Endothelial cell of umbilical vein (primary cell): ENCODE measurements at regions not wholly inside any gene's neighbourhood (a gene's known extent, or its start where the extent isn't known, plus 50 kb on each side); places are given as distances from the start of the nearest gene placed in this dataset.

Experiments used
- BruUV-seq: library from RNA; stranded (reverse); fragments of 400-500 nt; replicated peaks from 2 replicates; lab custom pipeline; 2021; lab: Mats Ljungman, UMichigan
- CTCF ChIA-PET: fragments of 300-600, 350-600 bp; sonication (Branson Sonifier 250); formaldehyde crosslinking; loops from one replicate; lab custom pipeline; 2021; ENCODE audit warnings: antibody characterized with exemption, inconsistent platforms; lab: Charles Lee
- POLR2A ChIA-PET: fragments of 300-600, 350-600 bp; sonication (Branson Sonifier 250); formaldehyde crosslinking; loops from one replicate; lab custom pipeline; 2021; ENCODE audit warnings: antibody characterized with exemption, inconsistent platforms; lab: Charles Lee
- DNase-seq: peaks from one replicate; pipeline ENCODE4 v3.0.0-alpha.2; 2011; ENCODE audit warnings: low read depth, low spot score
- FAIRE-seq: peaks from 2 replicates; lab custom pipeline; 2011; peaks lifted over from hg19 to GRCh38; lab: Jason Lieb, UNC
- H2AFZ ChIP-seq: 2 replicates; pipeline ENCODE4 v1.6.0; 2012; ENCODE audit warnings: low read depth, low read length, control low read depth, inconsistent platforms
- H3K27ac ChIP-seq: 2 replicates; pipeline ENCODE4 v1.5.1; 2011; ENCODE audit warnings: low read depth, mild to moderate bottlenecking, control low read depth, low read length, moderate library complexity; ENCODE audit not compliant: insufficient read depth
- H3K27me3 ChIP-seq, 2 experiments: 2 replicates each; pipeline versions ENCODE4 v1.6.0 to v1.6.1; 2011; ENCODE audit warnings: low read length in 2 of 2, mixed read lengths in 1 of 2; ENCODE audit not compliant: control insufficient read depth in 2 of 2, insufficient read depth in 2 of 2
- H3K36me3 ChIP-seq, 2 experiments: 2 replicates in 1 of 2; 3 replicates in 1 of 2; pipeline ENCODE4 v1.5.1; 2011; ENCODE audit warnings: low read length in 2 of 2, mild to moderate bottlenecking in 1 of 2, moderate library complexity in 1 of 2; ENCODE audit not compliant: control insufficient read depth in 2 of 2, insufficient read depth in 2 of 2; ENCODE audit errors: extremely low read depth in 1 of 2
- H3K4me1 ChIP-seq: 3 replicates; pipeline ENCODE4 v1.5.1; 2011; ENCODE audit warnings: mild to moderate bottlenecking, low read length; ENCODE audit not compliant: control insufficient read depth, insufficient read depth; ENCODE audit errors: extremely low read depth
- H3K4me2 ChIP-seq: 2 replicates; pipeline ENCODE4 v1.6.1; 2011; ENCODE audit warnings: low read length, control low read depth, mixed read lengths; ENCODE audit not compliant: insufficient read depth
- H3K4me3 ChIP-seq, 3 experiments: fragments of 200-600 bp in 1 of 3; sonication (generic), shearing (Covaris generic) in 1 of 3; replicated peaks in 1 of 3; 2 replicates each; pipeline ENCODE4 v1.5.1; 2011 to 2016; ENCODE audit warnings: control low read depth in 3 of 3, low read length in 3 of 3, mild to moderate bottlenecking in 2 of 3, inconsistent platforms in 1 of 3, low read depth in 1 of 3, moderate library complexity in 1 of 3; ENCODE audit not compliant: insufficient read depth in 1 of 3
- H3K79me2 ChIP-seq: 2 replicates; pipeline ENCODE4 v1.6.0; 2012; ENCODE audit warnings: low read length, inconsistent platforms; ENCODE audit not compliant: control insufficient read depth, insufficient read depth
- H3K9ac ChIP-seq: replicated peaks from 2 replicates; pipeline ENCODE3; 2011; ENCODE audit warnings: low read length, control low read depth; ENCODE audit not compliant: insufficient read depth; ENCODE audit errors: extremely low read depth
- H3K9me1 ChIP-seq: replicated peaks from 3 replicates; pipeline ENCODE4 v1.6.0; 2011; ENCODE audit warnings: mild to moderate bottlenecking, low read length; ENCODE audit not compliant: control insufficient read depth, insufficient read depth; ENCODE audit errors: extremely low read depth
- H3K9me3 ChIP-seq: replicated peaks from 2 replicates; pipeline ENCODE4 v1.5.1; 2012; ENCODE audit warnings: low read length, inconsistent platforms; ENCODE audit not compliant: control insufficient read depth, insufficient read depth
- H4K20me1 ChIP-seq: replicated peaks from 2 replicates; pipeline ENCODE3; 2011; ENCODE audit warnings: mild to moderate bottlenecking, low read length; ENCODE audit not compliant: control insufficient read depth, insufficient read depth; ENCODE audit errors: extremely low read depth
- EZH2 ChIP-seq: IDR thresholded peaks from 2 replicates; pipeline ENCODE4 v1.6.1; 2012; ENCODE audit warnings: borderline replicate concordance, low read depth, mild to moderate bottlenecking, moderate library complexity, low read length, inconsistent platforms; ENCODE audit not compliant: severe bottlenecking
- FOS ChIP-seq: IDR thresholded peaks from 2 replicates; pipeline ENCODE4 v1.6.1; 2011; ENCODE audit warnings: mild to moderate bottlenecking, low read length, moderate library complexity, borderline replicate concordance; ENCODE audit not compliant: insufficient read depth
- GATA2 ChIP-seq: IDR thresholded peaks from 2 replicates; pipeline ENCODE4 v1.7.0; 2011; ENCODE audit warnings: low read depth, mild to moderate bottlenecking, moderate library complexity, mixed read lengths, low read length; ENCODE audit not compliant: insufficient read length, insufficient read depth
- JUN ChIP-seq: IDR thresholded peaks from 2 replicates; pipeline ENCODE4 v1.6.1; 2011; ENCODE audit warnings: borderline replicate concordance, low read depth; ENCODE audit not compliant: insufficient read length, insufficient read depth
- MYC ChIP-seq: IDR thresholded peaks from one replicate; pipeline ENCODE4 v1.6.1; 2011; ENCODE audit warnings: mild to moderate bottlenecking, low read depth, low read length
- POLR2A ChIP-seq: IDR thresholded peaks from 2 replicates; pipeline ENCODE4 v1.6.1; 2012; ENCODE audit warnings: low read depth, mild to moderate bottlenecking, control low read depth, low read length
- POLR2AphosphoS5 ChIP-seq: IDR thresholded peaks from 2 replicates; pipeline ENCODE4 v1.6.1; 2012; ENCODE audit warnings: low read depth, mild to moderate bottlenecking, control low read depth, low read length, moderate library complexity; ENCODE audit not compliant: insufficient read depth
- dilution Hi-C: fragments of 300-500 bp; cut with MboI; formaldehyde crosslinking; loops from one replicate; pipeline ENCODE4 v1.15.0; 2019; ENCODE audit warnings: low sequenced_read_pairs; ENCODE audit not compliant: extremely low pct_ligation_motif_present
- intact Hi-C: fragments of 100-400 bp; cut with micrococcal nuclease; formaldehyde crosslinking; loops from one replicate; pipeline ENCODE4 v1.10.0; 2022
- TF ChIP-seq, protein P1 (sequence below): IDR thresholded peaks from 2 replicates; pipeline ENCODE4 v1.6.1; 2011; ENCODE audit not compliant: insufficient read depth, insufficient read length
- TF ChIP-seq, protein P2 (sequence below), 2 donors: IDR thresholded peaks; 1 replicate in 1 of 2; 2 replicates in 1 of 2; pipeline ENCODE4 v1.5.1; 2011; ENCODE audit warnings: low read length in 2 of 2, mild to moderate bottlenecking in 2 of 2, moderate library complexity in 2 of 2, control low read depth in 1 of 2, inconsistent platforms in 1 of 2, low read depth in 1 of 2; ENCODE audit not compliant: insufficient read depth in 1 of 2; ENCODE audit errors: extremely low read depth in 1 of 2

DNA sequence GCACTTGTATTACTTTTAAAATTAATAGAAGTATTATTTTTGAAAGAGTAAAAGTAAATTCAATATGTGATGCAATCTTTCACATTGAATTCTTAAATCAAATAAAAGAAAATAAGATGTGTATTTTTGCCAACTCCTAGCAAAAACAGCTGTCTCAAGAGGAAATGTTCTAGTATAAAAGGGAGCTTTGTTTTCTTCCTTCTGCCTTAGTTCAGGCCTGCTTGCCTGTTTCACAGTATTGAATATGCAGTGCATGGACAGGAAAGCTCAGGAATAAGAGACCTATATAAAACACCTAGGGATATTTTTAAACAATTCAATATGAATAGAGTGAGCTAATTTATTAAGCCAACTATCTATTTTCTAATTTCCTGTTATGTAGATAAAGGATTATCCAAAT is 294.8 kb upstream of the G2E3 start:
- BruUV-seq: no TSS peak
- Histone ChIP-seq H4K20me1 (no peaks in the 10 kb centered on the region), H3K9me3 (no peaks in the 10 kb centered on the region), H3K4me1 (peaks cover 7% of the 10 kb centered on the region), H3K9ac (no peak overlapping the region), H2AFZ (no peak overlapping the region), H3K4me3 (no peak overlapping the region), H3K4me2 (no peak overlapping the region), H3K27me3 (peaks cover 0 to 3% of the 10 kb centered on the region in 2 experiments), H3K9me1 (no peaks in the 10 kb centered on the region), H3K36me3 (no peaks in the 10 kb centered on the region), H3K79me2 (no peaks in the 10 kb centered on the region), H3K27ac (no peak overlapping the region)
- ChIA-PET POLR2A (no interaction called here), CTCF (interaction anchor here (1.3 to 6.4 kb wide), 4 partner anchors 10 to 1490 kb away, joined by 3 to 40 read pairs (median 5); no protein-coding TSS in a partner anchor)
- no peak for TF ChIP-seq MYC
- TF ChIP-seq JUN: no peak
- TF ChIP-seq FOS: no peak
- no peak for TF ChIP-seq GATA2
- no peak for TF ChIP-seq EZH2
- TF ChIP-seq, protein P1, sequence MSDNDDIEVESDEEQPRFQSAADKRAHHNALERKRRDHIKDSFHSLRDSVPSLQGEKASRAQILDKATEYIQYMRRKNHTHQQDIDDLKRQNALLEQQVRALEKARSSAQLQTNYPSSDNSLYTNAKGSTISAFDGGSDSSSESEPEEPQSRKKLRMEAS: no peak
- TF ChIP-seq POLR2AphosphoS5: no peak
- TF ChIP-seq, protein P2, sequence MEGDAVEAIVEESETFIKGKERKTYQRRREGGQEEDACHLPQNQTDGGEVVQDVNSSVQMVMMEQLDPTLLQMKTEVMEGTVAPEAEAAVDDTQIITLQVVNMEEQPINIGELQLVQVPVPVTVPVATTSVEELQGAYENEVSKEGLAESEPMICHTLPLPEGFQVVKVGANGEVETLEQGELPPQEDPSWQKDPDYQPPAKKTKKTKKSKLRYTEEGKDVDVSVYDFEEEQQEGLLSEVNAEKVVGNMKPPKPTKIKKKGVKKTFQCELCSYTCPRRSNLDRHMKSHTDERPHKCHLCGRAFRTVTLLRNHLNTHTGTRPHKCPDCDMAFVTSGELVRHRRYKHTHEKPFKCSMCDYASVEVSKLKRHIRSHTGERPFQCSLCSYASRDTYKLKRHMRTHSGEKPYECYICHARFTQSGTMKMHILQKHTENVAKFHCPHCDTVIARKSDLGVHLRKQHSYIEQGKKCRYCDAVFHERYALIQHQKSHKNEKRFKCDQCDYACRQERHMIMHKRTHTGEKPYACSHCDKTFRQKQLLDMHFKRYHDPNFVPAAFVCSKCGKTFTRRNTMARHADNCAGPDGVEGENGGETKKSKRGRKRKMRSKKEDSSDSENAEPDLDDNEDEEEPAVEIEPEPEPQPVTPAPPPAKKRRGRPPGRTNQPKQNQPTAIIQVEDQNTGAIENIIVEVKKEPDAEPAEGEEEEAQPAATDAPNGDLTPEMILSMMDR (IDR thresholded peaks at IDR 0.05; ENCODE audit: extremely low read depth in 1 of 2, insufficient read depth in 1 of 2, low read depth in 1 of 2, low read length in 2 of 2): no peak
- TF ChIP-seq POLR2A: no peak
- DNase-seq (no peak), FAIRE-seq (no peak)
- intact Hi-C loops (no loop called here), dilution Hi-C loops (no loop called here)
